ENCODE measurements at regions not wholly inside any gene's neighbourhood (a gene's known extent, or its start where the extent isn't known, plus 50 kb on each side); places are given as distances from the start of the nearest gene placed in this dataset.

- H3K4me3 ChIP-seq (ENCODE audit: low read depth, low read length), result no peak overlapping the region
These were observed 185.0 kb upstream of the CDYL start for GRCh38 chr6:4591218-4591617.

- no peak overlapping the region for H3K4me3 ChIP-seq (ENCODE audit: low read depth, low read length)
These were observed 186.9 kb upstream of the CDYL start for GRCh38 chr6:4589295-4589694.

GRCh38 chr6:4588581-4588980 is 187.6 kb upstream of the CDYL start:
- H3K4me3 ChIP-seq (ENCODE audit: low read depth, low read length), result no peak overlapping the region

- no peak overlapping the region for H3K4me3 ChIP-seq (ENCODE audit: low read depth, low read length)
These were observed 188.0 kb upstream of the CDYL start for GRCh38 chr6:4588163-4588562.

GRCh38 chr6:4587171-4587570 is 189.0 kb upstream of the CDYL start:
- H3K4me3 ChIP-seq (ENCODE audit: low read depth, low read length), result no peak overlapping the region

- H3K4me3 ChIP-seq (ENCODE audit: low read depth, low read length), result no peak overlapping the region
These were observed 189.7 kb upstream of the CDYL start for GRCh38 chr6:4586469-4586859.

GRCh38 chr6:4585682-4586468 is 190.3 kb upstream of the CDYL start:
- H3K4me3 ChIP-seq (ENCODE audit: low read depth, low read length), result no peak overlapping the region

- H3K4me3 ChIP-seq (ENCODE audit: low read depth, low read length), result no peak overlapping the region
These were observed 191.4 kb upstream of the CDYL start for GRCh38 chr6:4584801-4585200.

GRCh38 chr6:4582506-4583417 is 193.4 kb upstream of the CDYL start:
- H3K4me3 ChIP-seq (ENCODE audit: low read depth, low read length), result no peak overlapping the region

GRCh38 chr6:4581468-4582385 is 194.5 kb upstream of the CDYL start:
- no peak overlapping the region for H3K4me3 ChIP-seq (ENCODE audit: low read depth, low read length)

GRCh38 chr6:4580361-4580760 is 195.8 kb upstream of the CDYL start:
- no peak overlapping the region for H3K4me3 ChIP-seq (ENCODE audit: low read depth, low read length)

GRCh38 chr6:4577406-4577805 is 198.8 kb upstream of the CDYL start:
- H3K4me3 ChIP-seq (ENCODE audit: low read depth, low read length), result no peak overlapping the region

GRCh38 chr6:4575714-4576113 is 200.5 kb upstream of the CDYL start:
- H3K4me3 ChIP-seq (ENCODE audit: low read depth, low read length), result no peak overlapping the region

GRCh38 chr6:4574007-4574406 is 202.2 kb upstream of the CDYL start:
- H3K4me3 ChIP-seq (ENCODE audit: low read depth, low read length), result no peak overlapping the region

- H3K4me3 ChIP-seq (ENCODE audit: low read depth, low read length), result no peak overlapping the region
These were observed 205.2 kb upstream of the CDYL start for GRCh38 chr6:4571011-4571410.

GRCh38 chr6:4568138-4568537 is 208.1 kb upstream of the CDYL start:
- H3K4me3 ChIP-seq (ENCODE audit: low read depth, low read length), result no peak overlapping the region

GRCh38 chr6:4567141-4567540 is 209.1 kb upstream of the CDYL start:
- H3K4me3 ChIP-seq (ENCODE audit: low read depth, low read length), result no peak overlapping the region

GRCh38 chr6:4565301-4566250 is 210.6 kb upstream of the CDYL start:
- no peak overlapping the region for H3K4me3 ChIP-seq (ENCODE audit: low read depth, low read length)

GRCh38 chr6:4564801-4565271 is 211.4 kb upstream of the CDYL start:
- H3K4me3 ChIP-seq (ENCODE audit: low read depth, low read length), result no peak overlapping the region

GRCh38 chr6:4563877-4564276 is 212.3 kb upstream of the CDYL start:
- no peak overlapping the region for H3K4me3 ChIP-seq (ENCODE audit: low read depth, low read length)
